Stimulated activated CD8-positive, alpha-beta memory T cell treated with anti-CD3 and anti-CD28 coated beads, Interleukin-7, amount 100 ng/mL, for 24 hours (primary cell): ENCODE measurements at regions not wholly inside any gene's neighbourhood (a gene's known extent, or its start where the extent isn't known, plus 50 kb on each side); places are given as distances from the start of the nearest gene placed in this dataset.
"Not testable (repeated sequence)": the region's sequence is repeated elsewhere in the genome, so short reads cannot be mapped to it uniquely, and the experiment has no call there.

Source experiments
- DNase-seq: peaks from one replicate; pipeline ENCODE4 v3.0.0-alpha.2; 2020; ENCODE audit warnings: low read depth

GRCh38 chr12:127172861-127173260 is 1094.1 kb upstream of the TMEM132C start:
- no peak for DNase-seq

DNA sequence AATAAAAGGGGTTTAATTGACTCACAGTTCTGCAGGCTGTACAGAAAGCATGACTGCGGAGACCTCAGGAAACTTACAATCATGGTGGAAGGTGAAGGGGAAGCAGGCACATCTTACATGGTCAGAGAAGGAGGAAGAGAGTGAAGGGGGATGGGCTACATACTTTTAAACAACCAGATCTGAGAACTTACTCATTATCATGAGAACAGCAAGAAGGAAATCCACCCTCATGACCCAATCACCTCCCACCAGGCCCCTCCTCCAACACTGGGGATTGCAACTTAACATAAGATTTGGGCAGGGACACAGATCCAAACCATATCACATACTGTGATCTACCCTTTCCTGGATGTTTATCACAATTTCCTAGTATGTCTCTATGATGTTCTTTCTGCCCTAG is 1093.0 kb upstream of the TMEM132C start:
- not testable (repeated sequence) for DNase-seq

DNA sequence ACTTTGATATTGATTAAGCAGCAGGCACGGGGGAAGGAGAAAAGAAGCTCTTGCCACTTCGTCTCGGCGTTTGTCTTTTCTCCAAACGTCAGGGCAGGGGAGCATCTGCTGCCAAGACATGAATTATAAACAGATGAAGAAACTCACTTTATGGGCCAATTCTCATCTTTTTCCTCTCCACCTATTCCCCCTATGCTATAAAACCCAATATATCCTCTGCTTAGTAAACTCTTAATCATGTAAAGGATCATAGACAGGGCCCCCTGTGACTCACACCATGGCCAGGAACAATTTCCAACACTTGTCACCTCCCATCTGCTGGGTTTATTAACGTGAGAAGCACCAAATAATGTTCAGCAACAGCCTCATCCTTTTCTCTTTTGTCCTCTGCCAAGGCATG is 1092.1 kb upstream of the TMEM132C start:
- DNase-seq = no peak

DNA sequence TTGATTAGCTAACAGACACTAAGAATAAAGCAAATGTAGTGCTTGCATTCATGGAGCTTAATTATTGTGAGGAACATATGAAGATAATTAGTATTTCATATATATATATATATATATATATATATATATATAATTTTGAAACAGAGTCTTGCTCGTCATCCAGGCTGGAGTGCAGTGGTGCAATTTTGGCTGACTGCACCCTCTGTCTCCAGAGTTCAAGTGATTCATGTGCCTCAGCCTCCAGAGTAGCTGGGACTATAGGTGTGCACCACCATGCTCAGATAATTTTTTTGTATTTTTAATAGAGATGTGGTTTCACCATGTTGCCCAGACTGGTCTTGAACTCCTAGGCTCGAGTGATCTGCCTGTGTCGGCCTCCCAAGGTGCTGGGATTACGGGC is 1091.6 kb upstream of the TMEM132C start:
- no peak for DNase-seq

GRCh38 chr12:127176804-127177203 is 1090.2 kb upstream of the TMEM132C start:
- DNase-seq = no peak

GRCh38 chr12:127178052-127178451 is 1088.9 kb upstream of the TMEM132C start:
- no peak for DNase-seq

DNA sequence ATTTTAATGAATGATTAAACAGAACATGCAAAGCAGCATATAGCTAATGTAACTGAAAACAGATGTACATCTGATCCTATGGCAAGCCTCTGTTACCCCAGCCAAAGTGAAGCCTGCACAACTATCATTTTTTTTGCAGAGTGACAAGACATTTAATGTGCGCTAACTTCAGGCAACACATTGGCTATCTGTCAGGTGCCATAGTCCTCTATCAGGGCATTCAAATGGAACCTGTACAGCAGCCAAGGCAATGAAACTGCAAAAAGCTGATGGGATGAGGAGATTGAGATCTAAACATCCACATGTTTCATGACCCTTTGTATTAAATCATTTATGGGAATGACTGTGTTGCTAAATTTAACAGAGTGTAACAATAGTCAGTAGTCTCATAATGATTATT is 1088.5 kb upstream of the TMEM132C start:
- no peak for DNase-seq

DNA sequence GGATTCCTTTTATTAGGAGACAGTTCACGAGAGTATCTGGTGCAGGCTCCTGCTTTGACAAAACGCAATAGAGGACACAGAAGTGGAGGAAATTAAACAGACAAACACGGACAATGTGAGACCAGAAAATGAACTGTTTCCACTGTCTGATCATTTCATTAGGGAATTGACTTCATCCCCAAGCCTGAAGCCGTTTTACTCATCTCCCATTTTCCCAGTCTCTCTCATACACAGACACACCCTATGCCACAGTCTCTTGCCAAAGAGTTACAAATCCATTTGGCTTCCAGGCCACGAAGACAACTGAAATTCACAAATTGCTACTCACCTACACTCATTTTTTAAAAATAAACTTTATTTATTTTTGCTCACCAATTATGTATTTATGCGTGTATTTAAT is 1087.8 kb upstream of the TMEM132C start:
- no peak for DNase-seq

- DNase-seq = no peak
These were observed 1085.0 kb upstream of the TMEM132C start for GRCh38 chr12:127182018-127182417.

- DNase-seq = no peak
These were observed 1077.0 kb upstream of the TMEM132C start for GRCh38 chr12:127189992-127190391.

GRCh38 chr12:127191129-127191528 is 1075.8 kb upstream of the TMEM132C start:
- no peak for DNase-seq

- DNase-seq = no peak
These were observed 1074.6 kb upstream of the TMEM132C start for GRCh38 chr12:127192391-127192790.

DNA sequence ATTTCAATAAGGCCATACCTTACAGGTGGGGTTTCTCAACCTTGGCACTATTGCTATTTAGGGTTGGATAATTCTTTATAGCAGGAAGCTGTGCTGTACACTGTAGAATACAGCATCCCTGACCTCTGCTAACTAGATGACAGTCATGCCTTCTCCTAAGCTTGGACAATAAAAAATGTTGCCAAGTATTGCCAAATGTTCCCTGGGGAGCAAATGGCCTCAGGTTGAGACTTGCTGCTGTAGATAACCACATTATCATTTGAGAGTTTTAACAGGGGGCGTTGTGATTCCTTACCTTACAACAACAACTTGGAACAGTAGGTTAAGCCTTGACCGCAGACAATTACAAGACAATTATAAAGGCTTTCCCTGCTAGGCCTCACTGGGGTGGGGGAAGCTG is 1073.6 kb upstream of the TMEM132C start:
- no peak for DNase-seq

GRCh38 chr12:127194176-127194575 is 1072.8 kb upstream of the TMEM132C start:
- DNase-seq = no peak

- no peak for DNase-seq
These were observed 1061.0 kb upstream of the TMEM132C start for GRCh38 chr12:127205781-127206555.

GRCh38 chr12:127209318-127209717 is 1057.7 kb upstream of the TMEM132C start:
- no peak for DNase-seq

DNA sequence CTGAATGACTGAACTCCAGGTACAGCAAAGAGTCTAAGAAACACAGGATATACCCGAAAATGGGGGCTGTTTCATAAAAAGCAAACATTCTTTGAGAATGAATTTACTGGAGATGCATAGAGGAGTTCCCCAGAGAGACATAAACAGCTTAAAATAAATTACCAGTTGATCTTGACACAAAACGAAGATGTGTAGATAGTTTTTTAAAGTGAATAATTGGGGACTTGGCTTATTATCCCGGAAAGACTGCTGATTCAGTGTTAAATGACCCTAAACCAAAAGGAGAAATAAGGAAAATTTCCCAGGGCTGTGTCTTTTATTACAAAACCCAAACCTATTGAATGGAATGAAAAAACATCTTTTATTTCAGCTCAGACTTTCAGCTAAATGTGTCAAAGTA is 1052.8 kb upstream of the TMEM132C start:
- no peak for DNase-seq

- no peak for DNase-seq
These were observed 1044.0 kb upstream of the TMEM132C start for GRCh38 chr12:127223011-127223410.

GRCh38 chr12:127223731-127224130 is 1043.2 kb upstream of the TMEM132C start:
- no peak for DNase-seq

DNA sequence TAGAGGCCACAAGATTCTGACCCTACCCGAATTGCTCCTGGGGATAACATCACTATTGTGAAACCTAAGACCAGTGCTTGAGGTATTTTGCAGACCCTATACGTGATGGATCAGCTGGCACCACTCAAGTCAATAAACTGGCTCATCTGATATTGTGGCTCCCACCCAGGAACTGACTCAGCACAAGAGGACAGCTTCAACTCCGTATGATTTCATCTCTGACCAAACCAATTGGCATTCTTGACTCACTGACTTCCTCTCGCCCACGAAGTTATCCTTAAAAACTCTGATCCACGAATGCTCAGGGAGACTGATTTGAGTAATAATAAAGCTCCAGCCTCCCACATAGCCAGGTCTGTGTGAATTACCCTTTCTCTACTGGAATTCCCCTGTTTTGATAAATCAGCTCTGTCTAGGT is 1036.1 kb upstream of the TMEM132C start:
- no peak for DNase-seq

DNA sequence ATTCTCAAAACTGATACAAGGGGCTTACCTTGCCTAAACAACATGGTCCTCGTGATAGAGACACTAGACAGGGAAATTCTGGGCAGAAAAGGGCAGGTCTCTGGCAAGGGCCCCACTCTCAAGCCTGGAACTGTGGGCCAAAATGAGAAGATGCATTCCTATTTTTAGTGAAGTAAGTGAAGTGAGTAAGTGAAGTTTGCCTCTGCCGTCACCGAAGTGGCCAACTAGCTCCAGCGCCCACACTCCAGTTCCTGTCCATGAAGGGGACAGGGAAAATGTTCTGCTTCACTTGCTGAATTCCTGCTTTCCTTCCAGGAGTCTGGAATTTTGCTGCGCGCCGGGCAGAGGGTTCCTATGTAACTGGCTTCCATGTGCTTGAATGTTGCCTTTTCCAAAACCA is 1035.6 kb upstream of the TMEM132C start:
- no peak for DNase-seq

GRCh38 chr12:127233016-127233415 is 1034.0 kb upstream of the TMEM132C start:
- no peak for DNase-seq

DNA sequence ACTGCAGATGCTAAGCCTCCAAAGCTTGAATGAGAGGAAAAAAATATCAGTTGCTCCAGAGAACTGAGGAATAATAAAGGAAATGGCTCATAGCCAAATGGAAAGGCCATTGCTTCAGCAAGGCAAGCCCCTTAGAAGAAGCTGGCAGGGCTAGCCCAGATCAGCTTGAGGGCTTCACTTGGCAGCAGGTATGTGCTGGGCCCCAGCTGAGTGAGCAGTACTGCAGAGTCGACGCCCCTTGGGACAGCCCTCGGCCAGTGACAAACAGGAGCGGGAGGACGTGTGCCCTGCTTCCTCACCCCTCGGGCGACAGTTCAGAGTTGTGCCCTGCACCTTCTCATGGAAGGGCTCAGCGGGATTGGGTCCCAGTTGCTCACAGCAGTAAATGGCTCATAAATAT is 1031.2 kb upstream of the TMEM132C start:
- DNase-seq = no peak

DNA sequence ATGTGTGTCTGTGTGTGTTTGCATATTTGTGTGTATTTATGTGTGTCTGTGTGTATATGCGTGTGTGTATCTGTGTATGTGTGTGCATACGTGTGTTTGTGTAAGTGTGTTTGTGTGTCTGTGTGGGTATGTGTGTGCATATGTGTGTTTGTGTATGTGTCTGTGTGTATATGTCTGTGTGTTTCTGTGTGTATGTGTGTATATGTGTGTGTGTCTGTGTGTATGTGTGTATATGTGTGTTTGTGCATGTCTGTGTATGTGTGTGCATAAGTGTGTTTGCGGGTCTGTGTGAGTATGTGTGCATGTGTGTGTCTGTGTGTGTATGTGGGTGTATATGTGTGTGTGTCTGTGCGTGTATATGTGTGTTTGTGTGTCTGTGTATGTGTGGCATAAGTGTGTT is 1030.5 kb upstream of the TMEM132C start:
- no peak for DNase-seq
